ENCODE measurements at regions not wholly inside any gene's neighbourhood (a gene's known extent, or its start where the extent isn't known, plus 50 kb on each side); places are given as distances from the start of the nearest gene placed in this dataset.

DNA sequence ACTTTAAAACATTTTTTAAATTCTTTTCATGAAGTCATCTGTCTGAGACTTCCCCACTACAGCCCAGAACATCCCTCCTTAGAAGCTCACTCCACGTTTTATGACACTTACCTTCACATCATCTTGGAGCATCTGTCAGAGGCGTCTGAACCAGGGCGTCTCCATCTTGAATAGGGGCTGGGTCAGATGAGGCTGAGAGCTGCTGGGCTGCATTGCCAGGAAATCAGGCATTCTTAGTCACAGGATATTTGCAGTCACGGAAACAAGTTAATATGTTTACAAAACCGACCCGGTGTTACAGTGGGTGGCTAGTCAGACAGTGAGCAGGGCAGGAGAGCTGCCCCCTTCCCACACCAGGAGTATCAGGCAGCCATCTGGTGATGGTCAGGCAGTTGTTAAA lies 456.5 kb downstream of the FBXO15 start:
- TF ChIP-seq, protein P1, sequence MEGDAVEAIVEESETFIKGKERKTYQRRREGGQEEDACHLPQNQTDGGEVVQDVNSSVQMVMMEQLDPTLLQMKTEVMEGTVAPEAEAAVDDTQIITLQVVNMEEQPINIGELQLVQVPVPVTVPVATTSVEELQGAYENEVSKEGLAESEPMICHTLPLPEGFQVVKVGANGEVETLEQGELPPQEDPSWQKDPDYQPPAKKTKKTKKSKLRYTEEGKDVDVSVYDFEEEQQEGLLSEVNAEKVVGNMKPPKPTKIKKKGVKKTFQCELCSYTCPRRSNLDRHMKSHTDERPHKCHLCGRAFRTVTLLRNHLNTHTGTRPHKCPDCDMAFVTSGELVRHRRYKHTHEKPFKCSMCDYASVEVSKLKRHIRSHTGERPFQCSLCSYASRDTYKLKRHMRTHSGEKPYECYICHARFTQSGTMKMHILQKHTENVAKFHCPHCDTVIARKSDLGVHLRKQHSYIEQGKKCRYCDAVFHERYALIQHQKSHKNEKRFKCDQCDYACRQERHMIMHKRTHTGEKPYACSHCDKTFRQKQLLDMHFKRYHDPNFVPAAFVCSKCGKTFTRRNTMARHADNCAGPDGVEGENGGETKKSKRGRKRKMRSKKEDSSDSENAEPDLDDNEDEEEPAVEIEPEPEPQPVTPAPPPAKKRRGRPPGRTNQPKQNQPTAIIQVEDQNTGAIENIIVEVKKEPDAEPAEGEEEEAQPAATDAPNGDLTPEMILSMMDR (IDR thresholded peaks at IDR 0.05) = no peak
- Histone ChIP-seq H3K4me3 (no peak overlapping the region), H3K36me3 (no peaks in the 10 kb centered on the region), H3K27me3 (ENCODE audit: low read depth) (no peaks in the 10 kb centered on the region), H3K9me3 (no peaks in the 10 kb centered on the region), H3K4me1 (no peaks in the 10 kb centered on the region), H3K27ac (peak overlapping the region; percentile 14)
- no peak for ATAC-seq
- no peak for DNase-seq
- intact Hi-C loops (cut with DNase I) = no loop called here

DNA sequence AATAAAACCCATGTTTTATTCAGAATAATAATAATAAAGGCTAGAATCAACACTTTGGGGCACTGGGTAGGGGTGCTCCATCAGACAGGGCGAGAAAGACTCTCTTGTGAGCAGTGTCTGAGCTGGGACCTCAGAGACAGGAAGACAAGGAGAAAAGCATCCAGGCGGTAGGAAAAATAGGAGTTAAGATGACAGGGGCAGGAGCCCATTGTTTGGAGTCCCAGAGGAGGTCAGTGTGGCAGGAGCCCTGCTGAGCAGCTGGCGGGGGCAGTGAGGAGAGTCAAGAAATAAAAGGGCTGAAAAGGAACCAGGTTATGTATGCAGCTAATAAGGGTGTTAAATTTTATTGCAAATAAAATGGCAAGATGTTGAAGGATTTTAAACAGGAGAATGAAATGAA lies 457.4 kb downstream of the FBXO15 start:
- TF ChIP-seq, protein P1 (IDR thresholded peaks at IDR 0.05) = no peak
- no peak overlapping the region for H3K27ac ChIP-seq
- no peaks in the 10 kb centered on the region for H3K4me1 ChIP-seq
- no peaks in the 10 kb centered on the region for H3K9me3 ChIP-seq
- no peak overlapping the region for H3K4me3 ChIP-seq
- intact Hi-C loops (cut with DNase I) = no loop called here
- no peaks in the 10 kb centered on the region for H3K27me3 ChIP-seq (ENCODE audit: low read depth)
- DNase-seq (no peak), ATAC-seq (peak in 1 of 2 donors; percentile 12)
- H3K36me3 ChIP-seq = no peaks in the 10 kb centered on the region

DNA sequence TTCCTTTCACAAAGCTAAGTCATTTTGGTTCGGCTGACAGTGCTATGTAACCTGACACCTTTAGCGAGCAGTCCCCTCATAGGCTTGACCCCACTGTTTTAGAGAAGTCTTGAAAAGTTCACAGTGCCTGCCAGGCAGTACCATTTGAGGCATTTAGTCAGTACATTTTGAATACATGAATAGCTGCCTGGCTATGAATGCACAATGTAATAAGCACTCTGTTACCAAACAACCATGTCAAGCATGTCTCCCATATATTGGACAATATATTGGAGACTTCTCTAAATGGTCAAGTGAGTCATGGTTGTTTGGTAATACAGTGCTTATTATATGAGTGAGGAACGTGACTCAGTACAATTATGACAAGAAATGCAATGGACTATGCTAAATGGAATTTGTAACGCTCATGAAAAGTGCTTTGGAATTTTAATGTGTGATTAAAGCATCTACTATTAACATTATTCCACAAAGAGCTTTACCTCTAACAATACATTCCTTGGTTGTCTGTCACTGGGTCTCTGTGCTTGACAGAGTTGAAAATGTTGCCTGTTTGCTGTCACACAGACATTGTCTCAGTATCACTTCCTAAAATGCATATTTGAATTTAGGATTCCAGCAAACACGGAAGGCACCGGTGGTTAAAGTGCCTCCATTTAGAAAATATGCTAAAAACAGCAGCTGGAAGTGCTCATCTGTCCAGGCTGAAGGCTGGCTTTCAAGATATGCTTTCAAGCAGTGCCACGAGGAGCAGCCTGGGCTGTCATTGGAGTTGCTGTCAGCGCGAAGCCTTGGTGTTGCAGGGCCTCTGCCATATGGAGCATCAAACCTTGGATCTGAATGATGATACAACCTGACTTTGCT lies 458.6 kb downstream of the FBXO15 start:
- H3K9me3 ChIP-seq = no peaks in the 10 kb centered on the region
- DNase-seq (no peak), ATAC-seq (peak; percentile 37 to 40)
- TF ChIP-seq, protein P1 (IDR thresholded peaks at IDR 0.05) = no peak
- intact Hi-C loops (cut with DNase I) = no loop called here
- H3K36me3 ChIP-seq = no peaks in the 10 kb centered on the region
- H3K4me3 ChIP-seq = no peak overlapping the region
- H3K27ac ChIP-seq = no peak overlapping the region
- no peaks in the 10 kb centered on the region for H3K27me3 ChIP-seq (ENCODE audit: low read depth)
- no peaks in the 10 kb centered on the region for H3K4me1 ChIP-seq

DNA sequence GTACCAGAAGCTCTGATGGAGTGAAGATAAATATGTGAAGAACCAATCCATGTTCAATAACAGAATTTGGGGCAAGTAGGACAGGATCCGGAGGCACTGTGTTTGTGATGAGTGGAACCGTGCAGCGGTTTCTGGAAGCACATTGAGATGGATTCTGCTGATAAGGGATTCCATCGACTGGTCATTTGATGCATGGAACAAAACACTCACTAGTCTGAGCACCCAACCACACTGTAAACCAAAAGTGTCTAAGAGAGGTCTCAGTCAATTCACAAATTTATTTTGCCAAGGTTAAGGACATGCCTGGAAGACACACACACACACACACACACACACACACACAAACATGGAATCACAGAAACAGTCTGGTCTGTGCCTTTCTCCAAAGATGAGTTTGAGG lies 459.5 kb downstream of the FBXO15 start:
- TF ChIP-seq, protein P1 (IDR thresholded peaks at IDR 0.05) = no peak

DNA sequence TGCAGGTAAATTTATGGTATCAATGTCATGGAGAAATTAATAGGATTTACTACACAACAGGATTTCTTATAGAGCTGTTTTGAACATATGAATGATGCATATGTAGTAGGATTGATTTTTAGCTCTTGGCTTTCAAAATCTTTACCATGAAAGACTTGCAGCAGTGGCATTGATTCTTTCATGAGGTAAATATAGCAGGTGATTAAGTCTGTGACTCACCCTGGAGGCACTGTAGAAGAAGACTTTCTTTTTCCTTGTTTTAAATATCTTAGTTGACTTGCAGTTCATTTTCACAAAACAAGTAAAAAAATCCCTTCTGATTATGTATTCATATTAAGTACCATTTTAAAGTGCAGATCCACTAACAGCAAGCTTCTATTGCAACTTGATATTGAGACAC lies 463.0 kb downstream of the FBXO15 start:
- DNase-seq (no peak), ATAC-seq (no peak)
- H3K4me3 ChIP-seq = no peak overlapping the region
- intact Hi-C loops (cut with DNase I) = no loop called here
- H3K27ac ChIP-seq = no peak overlapping the region
- H3K36me3 ChIP-seq = no peaks in the 10 kb centered on the region
- H3K4me1 ChIP-seq = no peaks in the 10 kb centered on the region
- no peaks in the 10 kb centered on the region for H3K9me3 ChIP-seq
- TF ChIP-seq, protein P1 (IDR thresholded peaks at IDR 0.05) = no peak
- no peaks in the 10 kb centered on the region for H3K27me3 ChIP-seq (ENCODE audit: low read depth)

More for the DNA sequence above, 459.5 kb downstream of the FBXO15 start:
- Histone ChIP-seq H3K36me3 (no peaks in the 10 kb centered on the region), H3K27me3 (ENCODE audit: low read depth) (no peaks in the 10 kb centered on the region), H3K4me1 (no peaks in the 10 kb centered on the region), H3K9me3 (no peaks in the 10 kb centered on the region), H3K27ac (no peak overlapping the region), H3K4me3 (no peak overlapping the region)
- intact Hi-C loops (cut with DNase I) = no loop called here
- ATAC-seq = no peak
- no peak for DNase-seq
